IMR-90 (cell line): ENCODE measurements at regions not wholly inside any gene's neighbourhood (a gene's known extent, or its start where the extent isn't known, plus 50 kb on each side); places are given as distances from the start of the nearest gene placed in this dataset.

ENCODE experiments used
- ATAC-seq: fragments of 200-7000 bp; cut with Tn5 transposase; 2 replicates; pipeline ENCODE4 v1.9.1; 2020; ENCODE audit warnings: low read depth, mild to moderate bottlenecking, moderate library complexity
- BruUV-seq: library from RNA; stranded (reverse); fragments of 400-500 nt; replicated peaks from 2 replicates; lab custom pipeline; 2021; lab: Mats Ljungman, UMichigan
- CTCF ChIA-PET: fragments of 300-600 bp; formaldehyde crosslinking; extraction: SDS; loops from one replicate; lab custom pipeline; 2021; ENCODE audit warnings: antibody characterized with exemption; lab: Yijun Ruan, JAX
- POLR2A ChIA-PET: fragments of 300-600 bp; sonication (Branson Sonifier 250); formaldehyde crosslinking; loops from one replicate; lab custom pipeline; 2022; ENCODE audit warnings: antibody characterized with exemption; ENCODE audit not compliant: unreplicated experiment; lab: Charles Lee
- DNase-seq: peaks from one replicate; pipeline ENCODE4 v3.0.0; 2013
- H2AFZ ChIP-seq: replicated peaks from 2 replicates; pipeline ENCODE3; 2013; ENCODE audit warnings: low read length, mild to moderate bottlenecking; ENCODE audit not compliant: poor library complexity
- H2AK5ac ChIP-seq: 2 replicates; pipeline ENCODE4 v1.6.1; 2013; ENCODE audit warnings: low read depth, low read length, inconsistent platforms
- H2AK9ac ChIP-seq: replicated peaks from 2 replicates; pipeline ENCODE3; 2013; ENCODE audit warnings: mild to moderate bottlenecking, low read depth, low read length, moderate library complexity; ENCODE audit not compliant: poor library complexity
- H2BK120ac ChIP-seq: 2 replicates; pipeline ENCODE4 v1.6.1; 2013; ENCODE audit warnings: low read depth, low read length, inconsistent platforms
- H2BK15ac ChIP-seq: 3 replicates; pipeline ENCODE4 v1.6.1; 2013; ENCODE audit warnings: low read depth, low read length, inconsistent platforms
- H2BK20ac ChIP-seq: 2 replicates; pipeline ENCODE4 v1.6.1; 2013; ENCODE audit warnings: low read depth, mild to moderate bottlenecking, inconsistent platforms, low read length, moderate library complexity
- H2BK5ac ChIP-seq: 2 replicates; pipeline ENCODE4 v1.6.1; 2013; ENCODE audit warnings: mild to moderate bottlenecking, low read depth, low read length, inconsistent platforms; ENCODE audit not compliant: poor library complexity, severe bottlenecking
- H3K14ac ChIP-seq: replicated peaks from 2 replicates; pipeline ENCODE4 v1.6.1; 2013; ENCODE audit warnings: low read depth, low read length, inconsistent platforms
- H3K18ac ChIP-seq: 2 replicates; pipeline ENCODE4 v1.6.1; 2013; ENCODE audit warnings: low read depth, low read length, control low read depth
- H3K23ac ChIP-seq: 2 replicates; pipeline ENCODE4 v1.6.1; 2013; ENCODE audit warnings: low read depth, low read length, inconsistent platforms
- H3K27ac ChIP-seq: 2 replicates; pipeline ENCODE4 v1.5.1; 2013; ENCODE audit warnings: mild to moderate bottlenecking, control low read depth, low read length; ENCODE audit not compliant: insufficient read depth
- H3K27me3 ChIP-seq: 2 replicates; pipeline ENCODE4 v1.6.1; 2013; ENCODE audit warnings: low read length; ENCODE audit not compliant: control insufficient read depth, insufficient read depth
- H3K36me3 ChIP-seq: 2 replicates; pipeline ENCODE4 v1.6.1; 2013; ENCODE audit warnings: low read length, mixed read lengths; ENCODE audit not compliant: control insufficient read depth, insufficient read depth
- H3K4ac ChIP-seq: 2 replicates; pipeline ENCODE4 v1.6.1; 2013; ENCODE audit warnings: low read depth, low read length, inconsistent platforms
- H3K4me1 ChIP-seq: 2 replicates; pipeline ENCODE4 v1.6.1; 2013; ENCODE audit warnings: low read length, mixed read lengths; ENCODE audit not compliant: control insufficient read depth, insufficient read depth
- H3K4me2 ChIP-seq: 2 replicates; pipeline ENCODE4 v1.6.1; 2013; ENCODE audit warnings: low read depth, mild to moderate bottlenecking, control low read depth, low read length, moderate library complexity
- H3K4me3 ChIP-seq: 2 replicates; pipeline ENCODE4 v1.5.1; 2013; ENCODE audit warnings: low read depth, mild to moderate bottlenecking, control low read depth, low read length, moderate library complexity; ENCODE audit not compliant: insufficient read depth
- H3K56ac ChIP-seq: 2 replicates; pipeline ENCODE4 v1.6.1; 2013; ENCODE audit warnings: low read length, inconsistent platforms; ENCODE audit not compliant: insufficient read depth; ENCODE audit errors: extremely low read depth
- H3K79me1 ChIP-seq, 2 experiments: 2 replicates each; pipeline ENCODE4 v1.6.1; 2013; ENCODE audit warnings: low read length in 2 of 2, inconsistent platforms in 1 of 2, low read depth in 1 of 2
- H3K9ac ChIP-seq: 2 replicates; pipeline ENCODE4 v1.6.1; 2013; ENCODE audit warnings: low read depth, low read length, control low read depth
- H3K9me1 ChIP-seq: 2 replicates; pipeline ENCODE4 v1.6.1; 2013; ENCODE audit warnings: low read length, inconsistent platforms; ENCODE audit not compliant: insufficient read depth
- H3K9me3 ChIP-seq: 2 replicates; pipeline ENCODE4 v1.6.1; 2013; ENCODE audit warnings: low read length; ENCODE audit not compliant: control insufficient read depth, insufficient read depth
- H4K20me1 ChIP-seq: 2 replicates; pipeline ENCODE4 v1.6.1; 2013; ENCODE audit warnings: low read length, inconsistent platforms; ENCODE audit not compliant: insufficient read depth
- H4K5ac ChIP-seq: 2 replicates; pipeline ENCODE4 v1.6.1; 2013; ENCODE audit warnings: mild to moderate bottlenecking, low read depth, low read length, control low read depth
- H4K8ac ChIP-seq, 2 experiments: 2 replicates each; pipeline ENCODE4 v1.6.1; 2013; ENCODE audit warnings: low read depth in 2 of 2, low read length in 2 of 2, control low read depth in 1 of 2, inconsistent platforms in 1 of 2
- H4K91ac ChIP-seq: 2 replicates; pipeline ENCODE4 v1.6.1; 2013; ENCODE audit warnings: low read depth, low read length, inconsistent platforms; ENCODE audit not compliant: insufficient read depth
- BHLHE40 ChIP-seq: fragments of 150-350 bp; IDR thresholded peaks from 2 replicates; pipeline ENCODE4 v1.6.1; 2016; ENCODE audit warnings: mild to moderate bottlenecking, low read depth, low read length
- CHD1 ChIP-seq: IDR thresholded peaks from 2 replicates; pipeline ENCODE4 v1.6.1; 2012; ENCODE audit warnings: low read depth, low read length, improper control_type of control experiment
- ELK1 ChIP-seq: fragments of 150-350 bp; IDR thresholded peaks from 2 replicates; pipeline ENCODE4 v1.6.1; 2016; ENCODE audit warnings: low read depth, mild to moderate bottlenecking, low read length, moderate library complexity, borderline replicate concordance
- POLR2A ChIP-seq: IDR thresholded peaks from 2 replicates; pipeline ENCODE4 v1.6.1; 2012; ENCODE audit warnings: mild to moderate bottlenecking, low read depth, low read length
- WGBS, 2 experiments: methylation state at CpG; one replicate each; pipeline versions ENCODE4 v1.1.5 to v1.1.7; 2013; ENCODE audit warnings: missing lambda C conversion rate in 2 of 2; ENCODE audit not compliant: insufficient read length in 1 of 2; ENCODE audit errors: extremely low coverage in 2 of 2; 5-methylcytosine and 5-hydroxymethylcytosine counted together
- dilution Hi-C: fragments of 300-500 bp; cut with HindIII; formaldehyde crosslinking; loops from one replicate; pipeline ENCODE4 v1.14.3; 2018; ENCODE audit warnings: low sequenced_read_pairs; ENCODE audit not compliant: unreplicated experiment
- in situ Hi-C: fragments of 300-500 bp; cut with MboI; formaldehyde crosslinking; loops from 3 replicates; pipeline ENCODE4 v1.14.3; 2019; ENCODE audit warnings: low sequenced_read_pairs, inconsistent platforms, mixed read lengths
- intact Hi-C: fragments of 100-400 bp; cut with micrococcal nuclease; formaldehyde crosslinking; loops from 2 replicates; pipeline ENCODE4 v1.10.0; 2022

GRCh38 chr14:95024380-95024779, 132.9 kb downstream of the DICER1 start:
- DNase-seq (no peak), ATAC-seq (no peak)
- Histone ChIP-seq H3K4ac (no peak overlapping the region), H3K9me3 (peaks cover 2% of the 10 kb centered on the region; the same call in 1 of the 2 replicates), H3K4me2 (no peak overlapping the region), H3K27me3 (no peaks in the 10 kb centered on the region; the same call in 1 of the 2 replicates), H4K91ac (no peak overlapping the region), H3K18ac (no peak overlapping the region), H2AFZ (peak overlapping the region; percentile 21), H2AK9ac (no peak overlapping the region), H2BK20ac (no peak overlapping the region), H4K20me1 (no peaks in the 10 kb centered on the region), H2BK5ac (no peak overlapping the region), H3K27ac (no peak overlapping the region), H2AK5ac (no peak overlapping the region), H3K9me1 (no peaks in the 10 kb centered on the region), H3K14ac (no peak overlapping the region), H3K79me1 (no peaks in the 10 kb centered on the region), H2BK120ac (no peak overlapping the region), H4K5ac (no peak overlapping the region), H4K8ac (no peak overlapping the region), H3K23ac (no peak overlapping the region), H3K36me3 (no peaks in the 10 kb centered on the region), H3K56ac (no peak overlapping the region), H3K4me1 (no peaks in the 10 kb centered on the region; the same call in 1 of the 2 replicates), H3K4me3 (no peak overlapping the region), H2BK15ac (no peak overlapping the region), H3K9ac (no peak overlapping the region)
- WGBS, 2 experiments: 100% methylated on average over 2 of the region's 6 CpGs; no CpG with 5 or more reads in 1 of the 2 experiments
- in situ Hi-C loops: no loop called here
- dilution Hi-C loops: no loop called here
- CTCF ChIA-PET: no interaction called here
- intact Hi-C loops: no loop called here
- POLR2A ChIA-PET: no interaction called here
- no TSS peak for BruUV-seq
- no peak for TF ChIP-seq BHLHE40
- TF ChIP-seq ELK1: no peak
- no peak for TF ChIP-seq CHD1
- TF ChIP-seq POLR2A: no peak
